ENCODE measurements at regions not wholly inside any gene's neighbourhood (a gene's known extent, or its start where the extent isn't known, plus 50 kb on each side); places are given as distances from the start of the nearest gene placed in this dataset.

- TF ChIP-seq SRF (IDR thresholded peaks at IDR 0.05; ENCODE audit: low read depth, low read length), result no peak
- TF ChIP-seq POLR2AphosphoS5 (IDR thresholded peaks at IDR 0.05; ENCODE audit: low read depth, low read length), result no peak
- no peak for TF ChIP-seq EGR1 (IDR thresholded peaks at IDR 0.05; ENCODE audit: borderline replicate concordance, low read depth, low read length)
- no peak for TF ChIP-seq ZNF274 (IDR thresholded peaks at IDR 0.05; ENCODE audit: borderline replicate concordance, extremely low read depth, low read length)
- no peak for TF ChIP-seq CTCF (IDR thresholded peaks at IDR 0.05; ENCODE audit: control extremely low read depth in 1 of 3, insufficient read depth in 1 of 3, low read depth in 1 of 3, low read length in 3 of 3)
- TF ChIP-seq ASH2L (IDR thresholded peaks at IDR 0.05; ENCODE audit: low read length), result no peak
- no peak for TF ChIP-seq RFX5 (IDR thresholded peaks at IDR 0.05; ENCODE audit: borderline replicate concordance, low read depth, low read length)
- TF ChIP-seq TAF7 (optimal IDR thresholded peaks at IDR 0.05; ENCODE audit: borderline replicate concordance, low read depth, low read length), result no peak
- no peak for TF ChIP-seq EZH2 (IDR thresholded peaks at IDR 0.05; ENCODE audit: low read depth, low read length, severe bottlenecking)
- TF ChIP-seq KDM5A (IDR thresholded peaks at IDR 0.05; ENCODE audit: low read length), result no peak
- no peak for TF ChIP-seq SIN3A (conservative IDR thresholded peaks at IDR 0.05 in 1 of 2, IDR thresholded peaks at IDR 0.05 in 1 of 2; ENCODE audit: low read depth in 1 of 2, low read length in 2 of 2)
- TF ChIP-seq HDAC2 (IDR thresholded peaks at IDR 0.05; ENCODE audit: borderline replicate concordance in 1 of 2, low read depth in 2 of 2, low read length in 2 of 2), result no peak
- no peak for TF ChIP-seq PHF8 (conservative IDR thresholded peaks at IDR 0.05; ENCODE audit: low read depth, low read length)
- no peak for TF ChIP-seq TCF12 (IDR thresholded peaks at IDR 0.05; ENCODE audit: low read depth, low read length)
These were observed 298.1 kb downstream of the CETN3 start for GRCh38 chr5:90111364-90112032.
